ENCODE measurements at regions not wholly inside any gene's neighbourhood (a gene's known extent, or its start where the extent isn't known, plus 50 kb on each side); places are given as distances from the start of the nearest gene placed in this dataset.

DNA sequence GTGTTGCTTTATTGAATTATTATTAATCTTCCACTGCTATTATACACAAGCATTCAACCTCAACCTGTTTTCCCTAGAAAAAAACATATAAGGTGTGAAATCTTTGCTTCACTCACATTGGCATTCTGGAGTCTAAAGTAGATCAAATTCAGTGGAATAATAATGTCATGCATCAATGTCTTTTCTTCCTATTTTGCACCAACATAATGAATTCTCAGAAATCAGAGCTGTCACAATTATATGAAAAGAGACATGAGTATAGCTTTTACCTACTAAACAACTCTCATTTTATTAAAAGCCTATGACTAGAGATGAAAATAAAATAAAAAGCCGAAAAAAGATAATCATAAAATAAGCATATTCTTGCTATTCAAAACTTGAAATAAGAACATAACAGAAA, 96.3 kb upstream of the QRFPR start:
- TF ChIP-seq, protein P1, sequence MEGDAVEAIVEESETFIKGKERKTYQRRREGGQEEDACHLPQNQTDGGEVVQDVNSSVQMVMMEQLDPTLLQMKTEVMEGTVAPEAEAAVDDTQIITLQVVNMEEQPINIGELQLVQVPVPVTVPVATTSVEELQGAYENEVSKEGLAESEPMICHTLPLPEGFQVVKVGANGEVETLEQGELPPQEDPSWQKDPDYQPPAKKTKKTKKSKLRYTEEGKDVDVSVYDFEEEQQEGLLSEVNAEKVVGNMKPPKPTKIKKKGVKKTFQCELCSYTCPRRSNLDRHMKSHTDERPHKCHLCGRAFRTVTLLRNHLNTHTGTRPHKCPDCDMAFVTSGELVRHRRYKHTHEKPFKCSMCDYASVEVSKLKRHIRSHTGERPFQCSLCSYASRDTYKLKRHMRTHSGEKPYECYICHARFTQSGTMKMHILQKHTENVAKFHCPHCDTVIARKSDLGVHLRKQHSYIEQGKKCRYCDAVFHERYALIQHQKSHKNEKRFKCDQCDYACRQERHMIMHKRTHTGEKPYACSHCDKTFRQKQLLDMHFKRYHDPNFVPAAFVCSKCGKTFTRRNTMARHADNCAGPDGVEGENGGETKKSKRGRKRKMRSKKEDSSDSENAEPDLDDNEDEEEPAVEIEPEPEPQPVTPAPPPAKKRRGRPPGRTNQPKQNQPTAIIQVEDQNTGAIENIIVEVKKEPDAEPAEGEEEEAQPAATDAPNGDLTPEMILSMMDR (conservative IDR thresholded peaks at IDR 0.05 in 1 of 2, IDR thresholded peaks at IDR 0.05 in 1 of 2; ENCODE audit: low read depth in 1 of 2, low read length in 2 of 2): no peak
- TF ChIP-seq EZH2 (IDR thresholded peaks at IDR 0.05; ENCODE audit: low read length, missing control alignments): no peak
